BLaER1 treated with 17β-estradiol and CSF1 and Interleukin-3, amounts not matched to agents 10 nM and 100 nM (cell line): ENCODE measurements at regions not wholly inside any gene's neighbourhood (a gene's known extent, or its start where the extent isn't known, plus 50 kb on each side); places are given as distances from the start of the nearest gene placed in this dataset.
A peak's percentile ranks its signal among the peaks of the same experiment; 100 is the strongest.

Experiments
- H3K27ac ChIP-seq, 11 experiments: shearing (Covaris generic); formaldehyde crosslinking; 2 replicates each; pipeline ENCODE4 v1.8.1; 2022
- H3K27me3 ChIP-seq, 11 experiments: shearing (Covaris generic); formaldehyde crosslinking; 2 replicates each; pipeline ENCODE4 v1.8.1; 2022
- H3K36me3 ChIP-seq, 11 experiments: shearing (Covaris generic); formaldehyde crosslinking; 2 replicates each; pipeline ENCODE4 v1.8.1; 2022
- H3K4me1 ChIP-seq, 10 experiments: shearing (Covaris generic); formaldehyde crosslinking; 2 replicates each; pipeline ENCODE4 v1.8.1; 2022
- H3K4me2 ChIP-seq, 11 experiments: shearing (Covaris generic); formaldehyde crosslinking; 2 replicates each; pipeline ENCODE4 v1.8.1; 2022
- H3K4me3 ChIP-seq, 10 experiments: shearing (Covaris generic); formaldehyde crosslinking; 2 replicates each; pipeline ENCODE4 v1.8.1; 2022
- H3K9ac ChIP-seq, 11 experiments: shearing (Covaris generic); formaldehyde crosslinking; 2 replicates each; pipeline ENCODE4 v1.8.1; 2022
- H3K9me3 ChIP-seq, 11 experiments: shearing (Covaris generic); formaldehyde crosslinking; replicated peaks in 1 of 11; 2 replicates each; pipeline ENCODE4 v1.8.1; 2022
- H4K20me1 ChIP-seq, 11 experiments: shearing (Covaris generic); formaldehyde crosslinking; 2 replicates each; pipeline ENCODE4 v1.8.1; 2022
- Cebpa-rat ChIP-seq, 11 experiments: shearing (Covaris generic); IDR thresholded peaks; 2 replicates each; pipeline ENCODE4 v1.8.1; 2022

GRCh38 chr2:237179161-237179560 lies 93.5 kb downstream of the COPS8 start:
- Histone ChIP-seq H3K9me3 (peaks cover under 1 to 15% (median 9%) of the 10 kb centered on the region in 11 experiments; a peak in 17 of 22 replicates), H3K4me3 (no peak overlapping the region), H3K9ac (no peak overlapping the region), H3K4me1 (peaks cover 0 to 16% (median 0%) of the 10 kb centered on the region in 10 experiments; a peak in 3 of 20 replicates), H3K36me3 (no peaks in the 10 kb centered on the region), H3K27me3 (no peaks in the 10 kb centered on the region), H3K27ac (no peak overlapping the region), H3K4me2 (no peak overlapping the region), H4K20me1 (no peaks in the 10 kb centered on the region)
- no peak for TF ChIP-seq Cebpa-rat (IDR thresholded peaks at IDR 0.05)

- Histone ChIP-seq H3K9ac (no peak overlapping the region), H3K27me3 (no peaks in the 10 kb centered on the region), H3K4me1 (peaks cover 0 to 26% (median 0%) of the 10 kb centered on the region in 10 experiments; a peak in 4 of 20 replicates), H3K4me2 (no peak overlapping the region), H3K4me3 (no peak overlapping the region), H4K20me1 (no peaks in the 10 kb centered on the region), H3K36me3 (no peaks in the 10 kb centered on the region), H3K9me3 (peaks cover 0 to 6% (median under 1%) of the 10 kb centered on the region in 11 experiments; a peak in 6 of 22 replicates), H3K27ac (no peak overlapping the region)
- no peak for TF ChIP-seq Cebpa-rat (IDR thresholded peaks at IDR 0.05)
These were observed 94.5 kb downstream of the COPS8 start for GRCh38 chr2:237180187-237180586.

GRCh38 chr2:237180987-237181386 lies 95.3 kb downstream of the COPS8 start:
- H3K27ac ChIP-seq, result no peak overlapping the region
- H3K27me3 ChIP-seq, result no peaks in the 10 kb centered on the region
- no peak for TF ChIP-seq Cebpa-rat (IDR thresholded peaks at IDR 0.05)
- no peak overlapping the region for H3K4me2 ChIP-seq
- no peaks in the 10 kb centered on the region for H3K9me3 ChIP-seq
- H3K9ac ChIP-seq, result no peak overlapping the region
- no peak overlapping the region for H3K4me3 ChIP-seq
- H3K36me3 ChIP-seq, result no peaks in the 10 kb centered on the region
- H3K4me1 ChIP-seq, result peaks cover 0 to 34% (median 0%) of the 10 kb centered on the region in 10 experiments; a peak in 4 of 20 replicates
- no peaks in the 10 kb centered on the region for H4K20me1 ChIP-seq

- no peak overlapping the region for H3K9ac ChIP-seq
- no peak overlapping the region for H3K4me3 ChIP-seq
- TF ChIP-seq Cebpa-rat (IDR thresholded peaks at IDR 0.05), result no peak
- no peaks in the 10 kb centered on the region for H3K27me3 ChIP-seq
- no peaks in the 10 kb centered on the region for H3K9me3 ChIP-seq
- H3K4me1 ChIP-seq, result peaks cover 0 to 38% (median 0%) of the 10 kb centered on the region in 10 experiments; a peak in 4 of 20 replicates
- no peaks in the 10 kb centered on the region for H3K36me3 ChIP-seq
- no peaks in the 10 kb centered on the region for H4K20me1 ChIP-seq
- H3K4me2 ChIP-seq, result peak overlapping the region in 2 of 11 experiments; percentile 16 to 27; a peak in 2 of 22 replicates
- no peak overlapping the region for H3K27ac ChIP-seq
These were observed 96.2 kb downstream of the COPS8 start for GRCh38 chr2:237181844-237182243.

- no peak overlapping the region for H3K9ac ChIP-seq
- no peaks in the 10 kb centered on the region for H3K36me3 ChIP-seq
- no peak for TF ChIP-seq Cebpa-rat (IDR thresholded peaks at IDR 0.05)
These were observed 96.9 kb downstream of the COPS8 start for GRCh38 chr2:237182422-237183123.

DNA sequence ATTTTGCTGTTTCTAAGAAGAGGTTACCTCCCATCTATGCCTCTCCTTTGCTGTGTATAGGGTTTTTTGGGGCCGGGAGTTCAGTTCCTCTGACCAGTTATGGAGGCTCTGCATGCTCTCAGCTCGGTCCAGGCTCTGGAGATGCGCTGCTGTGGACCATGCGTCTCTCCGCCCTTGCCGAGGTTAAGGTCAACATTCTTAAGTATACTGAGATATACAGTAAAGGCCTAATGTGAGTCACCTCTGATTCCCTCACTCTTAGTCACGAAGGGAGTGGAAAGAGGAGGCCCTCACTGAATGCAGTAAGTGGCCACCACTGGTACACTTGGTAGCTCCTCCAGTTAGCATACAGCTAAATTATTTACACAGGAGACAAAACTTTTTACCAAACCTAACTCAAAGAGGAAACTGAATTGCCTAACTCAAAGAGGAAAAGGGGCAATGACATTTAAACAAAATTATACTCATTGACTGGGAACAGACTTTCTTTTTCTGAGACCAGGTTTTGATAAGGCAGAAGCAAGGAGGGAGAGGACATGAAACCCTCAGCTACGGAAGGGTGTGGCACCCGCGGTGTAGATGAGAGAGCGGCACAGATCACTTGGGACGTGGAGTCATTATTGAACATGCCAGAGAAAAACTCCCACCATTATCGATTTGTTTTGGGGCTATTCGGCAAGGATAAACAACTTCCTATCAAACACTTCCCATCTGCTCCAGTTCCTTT lies 98.7 kb downstream of the COPS8 start:
- H3K27me3 ChIP-seq, result no peaks in the 10 kb centered on the region
- H3K4me1 ChIP-seq, result peaks cover 0 to 38% (median 0%) of the 10 kb centered on the region in 10 experiments; a peak in 4 of 20 replicates
- no peaks in the 10 kb centered on the region for H3K36me3 ChIP-seq
- H3K9me3 ChIP-seq, result peaks cover 0 to under 1% (median 0%) of the 10 kb centered on the region in 11 experiments; a peak in 1 of 22 replicates
- H3K27ac ChIP-seq, result no peak overlapping the region
- no peak overlapping the region for H3K9ac ChIP-seq
- TF ChIP-seq Cebpa-rat (IDR thresholded peaks at IDR 0.05), result no peak
- no peaks in the 10 kb centered on the region for H4K20me1 ChIP-seq
- H3K4me2 ChIP-seq, result peak overlapping the region in 2 of 11 experiments; percentile 10 to 16; a peak in 3 of 22 replicates
- no peak overlapping the region for H3K4me3 ChIP-seq

More at GRCh38 chr2:237182422-237183123, 96.9 kb downstream of the COPS8 start:
- H3K4me3 ChIP-seq, result no peak overlapping the region
- no peaks in the 10 kb centered on the region for H3K9me3 ChIP-seq
- no peak overlapping the region for H3K27ac ChIP-seq
- H3K4me1 ChIP-seq, result peaks cover 0 to 38% (median 0%) of the 10 kb centered on the region in 10 experiments; a peak in 4 of 20 replicates
- peak overlapping the region in 1 of 11 experiments; percentile 27; a peak in 1 of 22 replicates for H3K4me2 ChIP-seq
- no peaks in the 10 kb centered on the region for H4K20me1 ChIP-seq
- H3K27me3 ChIP-seq, result no peaks in the 10 kb centered on the region

GRCh38 chr2:237184919-237185552 lies 99.3 kb downstream of the COPS8 start:
- H3K4me1 ChIP-seq, result peaks cover 0 to 38% (median 0%) of the 10 kb centered on the region in 10 experiments; a peak in 4 of 20 replicates
- H3K4me3 ChIP-seq, result no peak overlapping the region
- no peaks in the 10 kb centered on the region for H3K27me3 ChIP-seq
- no peaks in the 10 kb centered on the region for H3K36me3 ChIP-seq
- H3K27ac ChIP-seq, result no peak overlapping the region
- TF ChIP-seq Cebpa-rat (IDR thresholded peaks at IDR 0.05), result no peak
- H4K20me1 ChIP-seq, result no peaks in the 10 kb centered on the region
- H3K9ac ChIP-seq, result no peak overlapping the region
- H3K9me3 ChIP-seq, result peaks cover 0 to 4% (median 0%) of the 10 kb centered on the region in 11 experiments; a peak in 2 of 22 replicates
- H3K4me2 ChIP-seq, result peak overlapping the region in 2 of 11 experiments; percentile 16 to 34; a peak in 3 of 22 replicates

DNA sequence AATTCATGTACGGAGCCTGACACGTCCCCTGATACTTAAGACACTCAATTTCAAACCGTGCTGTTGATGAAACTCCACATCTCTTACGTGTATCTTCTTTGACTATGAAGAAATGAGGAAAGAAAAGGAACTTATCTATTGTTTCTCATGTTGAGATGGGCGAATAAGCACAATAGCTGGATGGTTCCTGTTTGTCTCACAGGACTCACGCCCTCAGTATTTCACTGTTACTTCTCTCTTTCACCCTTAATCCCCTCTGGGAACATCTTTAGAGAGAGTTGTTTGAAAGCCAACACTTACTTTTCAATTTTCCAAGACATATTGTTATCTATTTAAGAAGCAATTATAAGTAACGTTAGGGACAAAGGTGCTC lies 99.8 kb downstream of the COPS8 start:
- no peak for TF ChIP-seq Cebpa-rat (IDR thresholded peaks at IDR 0.05)
- Histone ChIP-seq H3K9ac (no peak overlapping the region), H3K9me3 (peaks cover 0 to 7% (median 0%) of the 10 kb centered on the region in 11 experiments; a peak in 2 of 22 replicates), H3K4me1 (peaks cover 0 to 38% (median 0%) of the 10 kb centered on the region in 10 experiments; a peak in 4 of 20 replicates), H3K36me3 (no peaks in the 10 kb centered on the region), H3K4me3 (no peak overlapping the region), H3K4me2 (peak overlapping the region in 2 of 11 experiments; percentile 16 to 34; a peak in 3 of 22 replicates), H3K27ac (no peak overlapping the region), H4K20me1 (no peaks in the 10 kb centered on the region), H3K27me3 (no peaks in the 10 kb centered on the region)

DNA sequence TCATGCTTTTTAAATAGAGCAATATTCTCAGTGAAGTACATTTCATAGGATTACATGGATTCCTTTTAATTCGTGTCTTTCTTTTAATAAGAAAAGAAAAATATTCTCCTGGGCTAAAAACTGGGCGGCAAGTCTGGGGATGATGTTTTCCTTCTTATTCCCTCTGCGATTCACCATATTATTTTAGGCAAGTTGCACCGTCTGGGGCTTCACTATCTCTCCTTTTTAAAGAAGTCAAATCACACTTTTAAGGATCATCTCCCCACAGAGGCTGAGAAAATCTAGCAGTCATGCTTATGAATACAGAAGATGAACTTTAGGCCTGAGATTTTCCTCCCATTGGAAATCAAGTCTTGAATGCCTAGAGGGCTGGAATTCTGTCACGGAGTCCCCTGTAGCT lies 104.1 kb downstream of the COPS8 start:
- no peaks in the 10 kb centered on the region for H3K27me3 ChIP-seq
- H3K36me3 ChIP-seq, result no peaks in the 10 kb centered on the region
- no peak overlapping the region for H3K4me2 ChIP-seq
- TF ChIP-seq Cebpa-rat (IDR thresholded peaks at IDR 0.05), result no peak
- no peak overlapping the region for H3K27ac ChIP-seq
- H3K4me3 ChIP-seq, result no peak overlapping the region
- peaks cover 0 to 24% (median 0%) of the 10 kb centered on the region in 10 experiments; a peak in 4 of 20 replicates for H3K4me1 ChIP-seq
- no peaks in the 10 kb centered on the region; a peak in 1 of 22 replicates for H4K20me1 ChIP-seq
- H3K9ac ChIP-seq, result no peak overlapping the region
- peaks cover 0 to 7% (median 0%) of the 10 kb centered on the region in 11 experiments; a peak in 2 of 22 replicates for H3K9me3 ChIP-seq
